Neutrophil (primary cell): ENCODE measurements at regions not wholly inside any gene's neighbourhood (a gene's known extent, or its start where the extent isn't known, plus 50 kb on each side); places are given as distances from the start of the nearest gene placed in this dataset.

ENCODE experiments used
- H3K27ac ChIP-seq: fragments of 200-600 bp; sonication (generic); 2 replicates; pipeline ENCODE4 v1.5.1; 2016; ENCODE audit warnings: mild to moderate bottlenecking, moderate library complexity
- H3K27me3 ChIP-seq: fragments of 200-600 bp; sonication (generic); 2 replicates; pipeline ENCODE4 v1.6.0; 2016; ENCODE audit warnings: mild to moderate bottlenecking
- H3K36me3 ChIP-seq: fragments of 200-600 bp; sonication (generic); 2 replicates; pipeline ENCODE4 v1.5.1; 2017
- H3K4me1 ChIP-seq, 2 experiments: fragments of 200-600 bp in 1 of 2; sonication (generic) in 1 of 2; 1 replicate in 1 of 2; 2 replicates in 1 of 2; pipeline versions ENCODE4 v1.5.1 to v1.6.1; 2013 to 2016; ENCODE audit warnings: low read depth in 1 of 2, low read length in 1 of 2, mild to moderate bottlenecking in 1 of 2, moderate library complexity in 1 of 2; ENCODE audit not compliant: control insufficient read depth in 1 of 2, insufficient read depth in 1 of 2
- H3K4me3 ChIP-seq, 2 experiments: fragments of 200-600 bp in 1 of 2; sonication (generic) in 1 of 2; 1 replicate in 1 of 2; 2 replicates in 1 of 2; pipeline ENCODE4 v1.5.1; 2013 to 2016; ENCODE audit warnings: low read depth in 1 of 2, low read length in 1 of 2, mild to moderate bottlenecking in 1 of 2, moderate library complexity in 1 of 2
- H3K9me3 ChIP-seq: fragments of 200-600 bp; sonication (generic); 2 replicates; pipeline ENCODE4 v1.5.1; 2016
- CTCF ChIP-seq: fragments of 200-600 bp; sonication (generic); IDR thresholded peaks from 2 replicates; pipeline ENCODE4 v1.5.1; 2016; ENCODE audit warnings: antibody characterized with exemption

- Histone ChIP-seq H3K4me3 (no peak overlapping the region), H3K27me3 (no peaks in the 10 kb centered on the region), H3K9me3 (no peaks in the 10 kb centered on the region), H3K27ac (no peak overlapping the region), H3K36me3 (no peaks in the 10 kb centered on the region), H3K4me1 (no peaks in the 10 kb centered on the region)
- TF ChIP-seq CTCF, result no peak
Observed at GRCh38 chrX:39472161-39472560, 625.6 kb downstream of the BCOR start.

- no peak for TF ChIP-seq CTCF
- Histone ChIP-seq H3K4me1 (no peaks in the 10 kb centered on the region), H3K36me3 (no peaks in the 10 kb centered on the region), H3K9me3 (no peaks in the 10 kb centered on the region), H3K4me3 (no peak overlapping the region), H3K27ac (no peak overlapping the region), H3K27me3 (no peaks in the 10 kb centered on the region)
Observed at GRCh38 chrX:39473812-39474211, 623.9 kb downstream of the BCOR start.

GRCh38 chrX:39475372-39475771 lies 622.4 kb downstream of the BCOR start:
- Histone ChIP-seq H3K4me1 (no peaks in the 10 kb centered on the region), H3K27ac (no peak overlapping the region)
- no peak for TF ChIP-seq CTCF

GRCh38 chrX:39476604-39477021 lies 621.1 kb downstream of the BCOR start:
- H3K4me3 ChIP-seq, result no peak overlapping the region
- no peaks in the 10 kb centered on the region for H3K4me1 ChIP-seq
- no peak for TF ChIP-seq CTCF
- no peaks in the 10 kb centered on the region for H3K27me3 ChIP-seq
- H3K27ac ChIP-seq, result no peak overlapping the region
- H3K36me3 ChIP-seq, result no peaks in the 10 kb centered on the region
- H3K9me3 ChIP-seq, result no peaks in the 10 kb centered on the region

More at GRCh38 chrX:39475372-39475771, 622.4 kb downstream of the BCOR start:
- H3K27me3 ChIP-seq, result no peaks in the 10 kb centered on the region
- no peak overlapping the region for H3K4me3 ChIP-seq
- H3K36me3 ChIP-seq, result no peaks in the 10 kb centered on the region
- no peaks in the 10 kb centered on the region for H3K9me3 ChIP-seq

GRCh38 chrX:39477031-39477761 lies 620.6 kb downstream of the BCOR start:
- no peak overlapping the region for H3K4me3 ChIP-seq
- no peaks in the 10 kb centered on the region for H3K36me3 ChIP-seq
- H3K9me3 ChIP-seq, result no peaks in the 10 kb centered on the region
- no peaks in the 10 kb centered on the region for H3K27me3 ChIP-seq
- no peak for TF ChIP-seq CTCF
- H3K4me1 ChIP-seq, result no peaks in the 10 kb centered on the region
- no peak overlapping the region for H3K27ac ChIP-seq
